ENCODE measurements at regions not wholly inside any gene's neighbourhood (a gene's known extent, or its start where the extent isn't known, plus 50 kb on each side); places are given as distances from the start of the nearest gene placed in this dataset.

DNA sequence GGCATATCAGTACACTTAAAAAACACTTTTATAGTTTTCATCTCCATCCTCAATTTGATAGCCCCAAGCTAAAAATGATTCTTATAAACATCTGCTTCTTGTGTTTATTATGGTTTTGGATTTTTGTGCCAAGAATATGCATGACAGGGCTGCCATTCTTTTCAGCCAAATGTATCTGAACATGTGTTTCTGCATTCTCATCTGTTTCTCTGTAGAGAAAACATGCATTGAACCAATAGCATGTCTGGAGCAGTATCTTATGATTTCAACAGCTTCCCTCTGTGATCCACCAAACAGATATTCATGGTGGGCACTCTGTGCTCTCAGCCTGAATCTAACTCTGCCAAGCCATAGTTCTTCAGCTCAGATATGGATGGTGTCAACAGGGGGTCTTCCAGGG is 99.3 kb upstream of the ERCC6L2 start:
- H3K27me3 Mint-ChIP-seq (ENCODE audit: low read depth in 2 of 2) = peaks cover 30 to 36% of the 10 kb centered on the region in 2 donors

DNA sequence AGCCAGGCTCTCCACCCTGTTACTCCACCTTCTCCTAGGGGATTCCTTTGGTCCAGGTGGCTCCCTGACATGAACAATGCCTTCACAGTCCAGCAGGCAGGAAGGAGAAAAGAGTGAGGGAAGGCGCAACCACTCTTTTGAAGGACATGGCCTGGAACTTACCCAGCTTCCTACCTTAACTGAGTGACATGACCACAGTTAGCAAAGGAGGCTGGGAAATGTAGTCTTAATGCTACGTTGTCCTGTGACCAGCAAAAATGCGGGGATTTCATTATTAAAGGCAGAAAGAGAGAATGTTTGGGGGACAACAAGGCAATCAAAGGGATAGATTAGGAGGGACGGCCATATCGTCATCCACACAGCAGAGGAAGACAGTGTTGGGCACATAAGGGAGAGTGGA is 100.3 kb upstream of the ERCC6L2 start:
- 97% methylated on average over 5 of the region's 5 CpGs for WGBS (ENCODE audit: insufficient coverage)
- H3K36me3 ChIP-seq (ENCODE audit: control insufficient read depth, insufficient read depth, low read length) = no peaks in the 10 kb centered on the region
- ATAC-seq (no peak), DNase-seq (no peak)
- Mint-ChIP-seq H3K4me1 (peaks cover 14% of the 10 kb centered on the region in 2 donors), H3K27ac (no peak overlapping the region), H3K4me3 (no peak overlapping the region), H3K27me3 (ENCODE audit: low read depth in 2 of 2) (peaks cover 39 to 46% of the 10 kb centered on the region in 2 donors), H3K36me3 (no peaks in the 10 kb centered on the region), H3K9me3 (no peaks in the 10 kb centered on the region)
- H3K4me3 ChIP-seq (ENCODE audit: low read length) = no peak overlapping the region
- TF ChIP-seq, protein P1, sequence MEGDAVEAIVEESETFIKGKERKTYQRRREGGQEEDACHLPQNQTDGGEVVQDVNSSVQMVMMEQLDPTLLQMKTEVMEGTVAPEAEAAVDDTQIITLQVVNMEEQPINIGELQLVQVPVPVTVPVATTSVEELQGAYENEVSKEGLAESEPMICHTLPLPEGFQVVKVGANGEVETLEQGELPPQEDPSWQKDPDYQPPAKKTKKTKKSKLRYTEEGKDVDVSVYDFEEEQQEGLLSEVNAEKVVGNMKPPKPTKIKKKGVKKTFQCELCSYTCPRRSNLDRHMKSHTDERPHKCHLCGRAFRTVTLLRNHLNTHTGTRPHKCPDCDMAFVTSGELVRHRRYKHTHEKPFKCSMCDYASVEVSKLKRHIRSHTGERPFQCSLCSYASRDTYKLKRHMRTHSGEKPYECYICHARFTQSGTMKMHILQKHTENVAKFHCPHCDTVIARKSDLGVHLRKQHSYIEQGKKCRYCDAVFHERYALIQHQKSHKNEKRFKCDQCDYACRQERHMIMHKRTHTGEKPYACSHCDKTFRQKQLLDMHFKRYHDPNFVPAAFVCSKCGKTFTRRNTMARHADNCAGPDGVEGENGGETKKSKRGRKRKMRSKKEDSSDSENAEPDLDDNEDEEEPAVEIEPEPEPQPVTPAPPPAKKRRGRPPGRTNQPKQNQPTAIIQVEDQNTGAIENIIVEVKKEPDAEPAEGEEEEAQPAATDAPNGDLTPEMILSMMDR (IDR thresholded peaks at IDR 0.05) = no peak
- intact Hi-C loops (cut with micrococcal nuclease) = no loop called here
- peaks cover 11% of the 10 kb centered on the region for H3K27me3 ChIP-seq (ENCODE audit: control insufficient read depth, insufficient read depth, low read length)
- H3K4me1 ChIP-seq (ENCODE audit: control insufficient read depth, insufficient read depth, low read length) = peaks cover 3% of the 10 kb centered on the region
- H3K27ac ChIP-seq (ENCODE audit: low read length) = no peak overlapping the region
- no peaks in the 10 kb centered on the region for H3K9me3 ChIP-seq (ENCODE audit: control insufficient read depth, insufficient read depth, low read length)

More for the DNA sequence above, 99.3 kb upstream of the ERCC6L2 start:
- Histone ChIP-seq H3K4me3 (ENCODE audit: low read length) (no peak overlapping the region), H3K4me1 (ENCODE audit: control insufficient read depth, insufficient read depth, low read length) (peaks cover 3% of the 10 kb centered on the region), H3K36me3 (ENCODE audit: control insufficient read depth, insufficient read depth, low read length) (no peaks in the 10 kb centered on the region), H3K27me3 (ENCODE audit: control insufficient read depth, insufficient read depth, low read length) (peaks cover 8% of the 10 kb centered on the region), H3K9me3 (ENCODE audit: control insufficient read depth, insufficient read depth, low read length) (no peaks in the 10 kb centered on the region), H3K27ac (ENCODE audit: low read length) (no peak overlapping the region)
- intact Hi-C loops (cut with micrococcal nuclease) = no loop called here
- Mint-ChIP-seq H3K9me3 (no peaks in the 10 kb centered on the region), H3K4me3 (no peak overlapping the region), H3K36me3 (no peaks in the 10 kb centered on the region), H3K27ac (no peak overlapping the region), H3K4me1 (peaks cover 14% of the 10 kb centered on the region in 2 donors)
- TF ChIP-seq, protein P1 (IDR thresholded peaks at IDR 0.05) = no peak
- ATAC-seq (no peak), DNase-seq (no peak)

DNA sequence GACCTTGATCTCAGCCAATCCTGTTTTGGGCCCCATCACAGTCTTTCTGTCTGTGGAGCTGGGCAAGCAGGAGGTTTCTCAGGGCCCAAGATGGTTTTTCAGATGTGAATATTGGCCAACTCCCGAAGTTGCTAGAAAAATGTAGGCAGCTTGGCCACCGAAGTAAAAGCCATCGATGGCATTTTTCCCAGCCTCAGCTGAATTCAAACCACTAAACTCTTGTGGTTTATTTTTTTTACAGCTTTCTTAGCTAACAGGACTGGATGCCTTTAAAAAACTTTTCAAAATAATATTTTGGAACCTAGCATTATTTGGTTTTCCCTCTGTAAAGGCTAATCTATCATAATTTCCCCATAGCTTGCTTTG is 102.5 kb upstream of the ERCC6L2 start:
- Mint-ChIP-seq H3K9me3 (no peaks in the 10 kb centered on the region), H3K4me1 (peaks cover 14% of the 10 kb centered on the region in 2 donors), H3K36me3 (no peaks in the 10 kb centered on the region), H3K27me3 (ENCODE audit: low read depth in 2 of 2) (peaks cover 44 to 52% of the 10 kb centered on the region in 2 donors), H3K4me3 (peak overlapping the region; percentile 43), H3K27ac (no peak overlapping the region)
- Histone ChIP-seq H3K36me3 (ENCODE audit: control insufficient read depth, insufficient read depth, low read length) (no peaks in the 10 kb centered on the region), H3K27ac (ENCODE audit: low read length) (no peak overlapping the region), H3K27me3 (ENCODE audit: control insufficient read depth, insufficient read depth, low read length) (peaks cover 16% of the 10 kb centered on the region), H3K4me1 (ENCODE audit: control insufficient read depth, insufficient read depth, low read length) (peaks cover 3% of the 10 kb centered on the region), H3K9me3 (ENCODE audit: control insufficient read depth, insufficient read depth, low read length) (no peaks in the 10 kb centered on the region), H3K4me3 (ENCODE audit: low read length) (no peak overlapping the region)
- no peak for ATAC-seq
- WGBS (ENCODE audit: insufficient coverage) = 61% methylated on average over 3 of the region's 3 CpGs
- TF ChIP-seq, protein P1 (IDR thresholded peaks at IDR 0.05) = no peak
- intact Hi-C loops (cut with micrococcal nuclease) = no loop called here
- DNase-seq = no peak

DNA sequence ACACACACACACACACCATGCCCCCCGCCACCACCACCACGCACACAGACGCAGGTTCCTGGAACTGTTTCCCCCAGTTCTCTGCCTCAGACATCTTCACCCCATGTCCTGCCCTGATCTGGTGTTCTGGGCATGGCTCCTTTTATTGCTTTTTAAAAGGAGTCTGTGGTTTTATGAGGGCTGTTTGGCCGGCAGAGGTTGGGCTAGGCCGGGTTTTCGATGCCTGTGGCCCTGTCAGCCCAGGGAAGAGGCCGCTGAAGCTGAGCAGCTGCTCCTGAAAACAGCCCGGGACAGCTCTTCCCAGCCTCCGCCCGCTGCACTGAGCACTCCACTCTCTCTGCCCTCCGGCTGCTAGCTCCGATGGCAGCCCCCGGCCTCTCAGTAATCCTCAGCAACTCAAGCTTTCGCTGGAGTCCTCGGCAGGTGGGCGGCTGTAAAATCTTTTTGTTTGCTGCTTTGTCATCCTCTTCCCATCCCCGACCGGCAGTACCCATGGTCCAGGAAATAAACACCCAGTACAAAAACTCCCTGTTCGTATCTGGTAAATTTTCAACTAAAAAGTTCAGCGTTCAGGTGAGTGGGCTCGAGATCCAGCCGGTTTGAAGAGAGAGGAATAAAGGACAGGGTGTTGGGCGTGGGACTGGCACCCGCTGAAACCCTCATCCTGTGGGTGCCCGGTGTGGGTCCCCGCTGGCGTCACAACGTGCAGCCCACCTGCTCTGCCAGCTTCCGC is 103.0 kb upstream of the ERCC6L2 start:
- ATAC-seq = peak in 1 of 3 donors; percentile 53
- Histone ChIP-seq H3K27ac (ENCODE audit: low read length) (no peak overlapping the region), H3K4me1 (ENCODE audit: control insufficient read depth, insufficient read depth, low read length) (peaks cover 3% of the 10 kb centered on the region), H3K4me3 (ENCODE audit: low read length) (no peak overlapping the region), H3K9me3 (ENCODE audit: control insufficient read depth, insufficient read depth, low read length) (no peaks in the 10 kb centered on the region), H3K27me3 (ENCODE audit: control insufficient read depth, insufficient read depth, low read length) (peaks cover 16% of the 10 kb centered on the region), H3K36me3 (ENCODE audit: control insufficient read depth, insufficient read depth, low read length) (no peaks in the 10 kb centered on the region)
- H3K36me3 Mint-ChIP-seq = no peaks in the 10 kb centered on the region
- peak overlapping the region; percentile 43 for H3K4me3 Mint-ChIP-seq
- intact Hi-C loops (cut with micrococcal nuclease) = no loop called here
- peaks cover 14% of the 10 kb centered on the region in 2 donors for H3K4me1 Mint-ChIP-seq
- H3K27ac Mint-ChIP-seq = no peak overlapping the region
- DNase-seq = peak in 1 of 2 donors; percentile 27
- TF ChIP-seq, protein P1 (IDR thresholded peaks at IDR 0.05) = no peak
- 51% methylated on average over 29 of the region's 29 CpGs for WGBS (ENCODE audit: insufficient coverage)
- H3K27me3 Mint-ChIP-seq (ENCODE audit: low read depth in 2 of 2) = peaks cover 47 to 52% of the 10 kb centered on the region in 2 donors
- no peaks in the 10 kb centered on the region for H3K9me3 Mint-ChIP-seq
